Left lung (tissue), 4 donors: ENCODE measurements at regions not wholly inside any gene's neighbourhood (a gene's known extent, or its start where the extent isn't known, plus 50 kb on each side); places are given as distances from the start of the nearest gene placed in this dataset.
A peak's percentile ranks its signal among the peaks of the same experiment; 100 is the strongest.
"Not testable (repeated sequence)": the region's sequence is repeated elsewhere in the genome, so short reads cannot be mapped to it uniquely, and the experiment has no call there.

ENCODE experiments used
- ATAC-seq: fragments of 200-7000 bp; cut with Tn5 transposase; one replicate; pipeline ENCODE4 v1.9.1; 2020; ENCODE audit warnings: moderate library complexity
- DNase-seq, 4 donors: peaks; one replicate each; pipeline ENCODE4 v3.0.0-alpha.2; 2013 to 2020
- H3K27ac ChIP-seq, 2 donors: fragments of 200-600 bp; sonication (generic) in 1 of 2; one replicate each; pipeline versions ENCODE4 v1.5.0 to v1.8.0; 2020 to 2021
- H3K27me3 ChIP-seq, 2 donors: fragments of 200-600 bp; sonication (generic) in 1 of 2; one replicate each; pipeline versions ENCODE4 v1.5.0 to v1.8.0; 2020 to 2021
- H3K36me3 ChIP-seq, 2 donors: fragments of 200-600 bp; sonication (generic) in 1 of 2; one replicate each; pipeline versions ENCODE4 v1.5.0 to v1.8.0; 2020 to 2021
- H3K4me1 ChIP-seq, 2 donors: fragments of 200-600 bp; one replicate each; pipeline ENCODE4 v1.8.0; 2021
- H3K4me3 ChIP-seq, 2 donors: fragments of 200-600 bp; sonication (generic) in 1 of 2; one replicate each; pipeline versions ENCODE4 v1.5.0 to v1.8.0; 2020 to 2021; ENCODE audit warnings: mild to moderate bottlenecking in 1 of 2
- H3K9me3 ChIP-seq, 2 donors: fragments of 200-600 bp; sonication (generic) in 1 of 2; one replicate each; pipeline versions ENCODE4 v1.5.0 to v1.8.0; 2020 to 2021
- CTCF ChIP-seq, 2 donors: fragments of 200-600 bp; sonication (generic) in 1 of 2; IDR thresholded peaks; one replicate each; pipeline versions ENCODE4 v1.5.0 to v1.8.0; 2021; ENCODE audit warnings: antibody characterized with exemption in 2 of 2
- intact Hi-C, 2 donors: fragments of 100-400 bp; cut with DNase I; formaldehyde crosslinking; loops; one replicate each; pipeline versions ENCODE4 v1.11.2 to v1.14.2; 2022
- donor health status: DM: no; HTN: yes; CAD: no.
- donor health status: DM: no; HTN: no; CAD: no.

GRCh38 chr3:74390121-74390877 is 224.2 kb downstream of the CNTN3 start:
- Histone ChIP-seq H3K27me3 (no peaks in the 10 kb centered on the region), H3K36me3 (no peaks in the 10 kb centered on the region), H3K4me3 (no peak overlapping the region), H3K27ac (no peak overlapping the region), H3K9me3 (no peaks in the 10 kb centered on the region), H3K4me1 (no peaks in the 10 kb centered on the region)
- DNase-seq (peak in 2 of 4 donors; percentile 15 to 25), ATAC-seq (no peak)
- intact Hi-C loops = no loop called here
- no peak for TF ChIP-seq CTCF (IDR thresholded peaks at IDR 0.05)

- no peaks in the 10 kb centered on the region for H3K9me3 ChIP-seq
- no peaks in the 10 kb centered on the region for H3K36me3 ChIP-seq
- H3K4me3 ChIP-seq = no peak overlapping the region
- TF ChIP-seq CTCF (IDR thresholded peaks at IDR 0.05) = no peak
- no peaks in the 10 kb centered on the region for H3K4me1 ChIP-seq
- no peak overlapping the region for H3K27ac ChIP-seq
- ATAC-seq (no peak), DNase-seq (no peak)
- intact Hi-C loops = no loop called here
- H3K27me3 ChIP-seq = no peaks in the 10 kb centered on the region
These were observed 227.2 kb downstream of the CNTN3 start for GRCh38 chr3:74387111-74387735.

GRCh38 chr3:74384159-74384558 is 230.3 kb downstream of the CNTN3 start:
- Histone ChIP-seq H3K27me3 (no peaks in the 10 kb centered on the region), H3K36me3 (no peaks in the 10 kb centered on the region), H3K4me3 (no peak overlapping the region), H3K9me3 (no peaks in the 10 kb centered on the region), H3K27ac (no peak overlapping the region), H3K4me1 (no peaks in the 10 kb centered on the region)
- ATAC-seq = no peak
- intact Hi-C loops = no loop called here
- TF ChIP-seq CTCF (IDR thresholded peaks at IDR 0.05) = no peak
- no peak for DNase-seq

GRCh38 chr3:74377669-74378068 is 236.8 kb downstream of the CNTN3 start:
- DNase-seq (no peak), ATAC-seq (no peak)
- H3K4me1 ChIP-seq = no peaks in the 10 kb centered on the region
- H3K27ac ChIP-seq = no peak overlapping the region
- intact Hi-C loops = no loop called here
- no peak overlapping the region for H3K4me3 ChIP-seq
- H3K9me3 ChIP-seq = no peaks in the 10 kb centered on the region
- TF ChIP-seq CTCF (IDR thresholded peaks at IDR 0.05) = no peak
- H3K27me3 ChIP-seq = no peaks in the 10 kb centered on the region
- H3K36me3 ChIP-seq = no peaks in the 10 kb centered on the region

GRCh38 chr3:74376323-74376722 is 238.1 kb downstream of the CNTN3 start:
- H3K4me3 ChIP-seq, H3K4me1 ChIP-seq, H3K27me3 ChIP-seq, H3K36me3 ChIP-seq, DNase-seq, intact Hi-C loops, ATAC-seq, H3K27ac ChIP-seq, H3K9me3 ChIP-seq: not testable (repeated sequence)
